Stimulated activated CD4-positive, alpha-beta T cell treated with anti-CD3 and anti-CD28 coated beads, TNF-alpha, amount 100 ng/mL, for 24 hours (primary cell): ENCODE measurements at regions not wholly inside any gene's neighbourhood (a gene's known extent, or its start where the extent isn't known, plus 50 kb on each side); places are given as distances from the start of the nearest gene placed in this dataset.

Source experiments
- DNase-seq, 3 experiments: peaks; one replicate each; pipeline ENCODE4 v3.0.0-alpha.2; 2020; ENCODE audit warnings: low read depth in 3 of 3

- DNase-seq, result no peak
These were observed 1144.4 kb downstream of the NLGN4X start for GRCh38 chrX:5084279-5084678.

- no peak for DNase-seq
These were observed 1146.0 kb downstream of the NLGN4X start for GRCh38 chrX:5082705-5083104.

- no peak for DNase-seq
These were observed 1147.9 kb downstream of the NLGN4X start for GRCh38 chrX:5080791-5081190.

- no peak for DNase-seq
These were observed 1160.1 kb downstream of the NLGN4X start for GRCh38 chrX:5068550-5068949.

GRCh38 chrX:5057786-5058185 is 1170.9 kb downstream of the NLGN4X start:
- no peak for DNase-seq

- DNase-seq, result no peak
These were observed 1173.8 kb downstream of the NLGN4X start for GRCh38 chrX:5054852-5055251.

GRCh38 chrX:5051831-5052491 is 1176.7 kb downstream of the NLGN4X start:
- DNase-seq, result no peak

- DNase-seq, result no peak
These were observed 1186.1 kb downstream of the NLGN4X start for GRCh38 chrX:5042563-5042962.

GRCh38 chrX:5031792-5032191 is 1196.9 kb downstream of the NLGN4X start:
- DNase-seq, result no peak

GRCh38 chrX:5015451-5015850 is 1213.2 kb downstream of the NLGN4X start:
- no peak for DNase-seq

- DNase-seq, result no peak
These were observed 1233.8 kb downstream of the NLGN4X start for GRCh38 chrX:4994855-4995254.

GRCh38 chrX:4978613-4979012 is 1250.1 kb downstream of the NLGN4X start:
- DNase-seq, result no peak

- no peak for DNase-seq
These were observed 1257.0 kb downstream of the NLGN4X start for GRCh38 chrX:4971646-4972045.

GRCh38 chrX:4964112-4964511 is 1250.7 kb upstream of the PRKX start:
- no peak for DNase-seq

GRCh38 chrX:4963432-4963831 is 1250.0 kb upstream of the PRKX start:
- DNase-seq, result no peak

- DNase-seq, result no peak
These were observed 1231.3 kb upstream of the PRKX start for GRCh38 chrX:4944767-4945166.

- no peak for DNase-seq
These were observed 1222.9 kb upstream of the PRKX start for GRCh38 chrX:4936315-4936714.

GRCh38 chrX:4935846-4936245 is 1222.4 kb upstream of the PRKX start:
- DNase-seq, result no peak

GRCh38 chrX:4935401-4935800 is 1222.0 kb upstream of the PRKX start:
- DNase-seq, result no peak

- DNase-seq, result no peak
These were observed 1219.3 kb upstream of the PRKX start for GRCh38 chrX:4932790-4933189.

- no peak for DNase-seq
These were observed 1217.0 kb upstream of the PRKX start for GRCh38 chrX:4930426-4930825.

- DNase-seq, result no peak
These were observed 1212.5 kb upstream of the PRKX start for GRCh38 chrX:4925911-4926310.

- DNase-seq, result no peak
These were observed 1195.9 kb upstream of the PRKX start for GRCh38 chrX:4909348-4909747.

GRCh38 chrX:4905576-4905975 is 1192.1 kb upstream of the PRKX start:
- no peak for DNase-seq
